OCI-LY7 (cell line): ENCODE measurements at regions not wholly inside any gene's neighbourhood (a gene's known extent, or its start where the extent isn't known, plus 50 kb on each side); places are given as distances from the start of the nearest gene placed in this dataset.

Experiments used
- CTCF ChIP-seq: fragments of 200-600 bp; sonication (generic); conservative IDR thresholded peaks from 2 replicates; pipeline ENCODE4 v1.5.1; 2014; ENCODE audit warnings: mild to moderate bottlenecking, antibody characterized with exemption, low read length, moderate library complexity, mixed read lengths
- EZH2phosphoT487 ChIP-seq: fragments of 200-600 bp; sonication (generic); IDR thresholded peaks from 2 replicates; pipeline ENCODE4 v1.6.1; 2018; ENCODE audit warnings: low read depth, borderline replicate concordance, mild to moderate bottlenecking, mixed run types, antibody characterized with exemption, low read length, moderate library complexity, mixed read lengths

GRCh38 chrX:148268673-148269072 is 231.7 kb upstream of the AFF2 start:
- TF ChIP-seq CTCF (no peak), EZH2phosphoT487 (no peak)
